Smooth muscle cell of the brain vasculature (primary cell): ENCODE measurements at regions not wholly inside any gene's neighbourhood (a gene's known extent, or its start where the extent isn't known, plus 50 kb on each side); places are given as distances from the start of the nearest gene placed in this dataset.

Source experiments
- DNase-seq: peaks from one replicate; pipeline ENCODE4 v3.0.0-alpha.2; 2012; ENCODE audit warnings: low read depth, low spot score

DNA sequence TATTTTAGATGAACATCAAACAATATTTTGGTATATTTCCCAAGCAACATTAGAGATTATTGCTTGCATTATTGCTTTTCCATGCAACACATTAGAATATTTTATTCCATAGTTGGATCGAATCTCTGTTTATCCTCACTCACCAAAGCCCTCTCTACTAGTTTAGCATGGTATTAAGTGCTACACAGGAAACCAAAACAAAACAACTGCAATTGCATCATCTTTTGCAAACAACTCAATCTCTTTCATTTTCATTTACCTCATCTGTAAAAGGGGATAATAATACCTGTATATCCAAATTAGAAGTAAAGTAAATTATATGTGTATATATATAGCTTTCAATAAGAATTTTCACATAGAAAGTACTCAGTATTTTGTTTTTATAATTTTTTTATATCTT, 147.8 kb upstream of the PCDH9 start:
- DNase-seq = no peak

DNA sequence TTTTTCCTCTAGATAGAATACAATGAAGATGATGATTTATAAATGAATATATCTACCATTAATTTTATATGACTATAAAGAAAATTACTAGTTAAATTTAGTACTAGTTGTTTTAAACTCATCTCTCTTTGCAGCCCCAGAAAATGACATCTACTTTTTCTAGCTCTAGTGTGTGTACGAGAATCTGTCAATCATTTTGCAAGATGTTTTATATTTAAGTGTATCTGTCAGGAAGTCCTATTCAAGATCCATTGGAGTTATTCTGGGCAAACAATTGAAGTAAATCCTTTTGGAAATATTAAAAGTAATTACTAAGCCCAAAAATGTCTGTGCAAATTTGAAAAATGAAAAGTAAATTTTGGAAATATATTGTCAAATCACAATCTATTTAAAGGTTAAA, 144.3 kb upstream of the PCDH9 start:
- DNase-seq = no peak

DNA sequence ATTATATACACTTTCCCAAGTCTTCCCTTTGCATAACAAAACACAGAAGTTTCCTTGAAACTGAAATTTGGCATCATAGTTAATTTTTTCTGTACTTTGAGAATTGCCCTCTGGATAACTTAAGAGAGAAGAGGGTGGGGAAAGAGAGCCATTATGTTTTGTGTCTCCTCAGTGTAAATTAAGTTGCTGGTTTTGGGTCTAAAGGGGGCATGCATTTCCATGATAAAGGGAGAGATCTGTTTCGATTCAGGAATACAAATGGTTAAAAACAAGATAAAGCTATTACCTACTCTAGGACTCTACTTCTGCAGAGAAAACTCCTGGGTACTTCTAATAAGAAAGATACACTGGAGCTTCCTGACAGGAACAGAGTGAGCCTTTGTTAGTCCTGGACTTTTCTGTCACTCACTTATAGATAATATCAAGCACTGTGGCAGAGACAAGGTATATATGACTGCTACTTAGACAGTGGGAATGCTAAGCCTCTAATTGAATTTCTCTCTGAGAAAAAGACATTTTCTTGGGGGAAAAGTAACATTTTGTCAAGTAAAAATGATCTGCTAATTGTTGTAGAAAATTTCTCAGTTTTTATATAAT, 142.8 kb upstream of the PCDH9 start:
- DNase-seq = no peak

DNA sequence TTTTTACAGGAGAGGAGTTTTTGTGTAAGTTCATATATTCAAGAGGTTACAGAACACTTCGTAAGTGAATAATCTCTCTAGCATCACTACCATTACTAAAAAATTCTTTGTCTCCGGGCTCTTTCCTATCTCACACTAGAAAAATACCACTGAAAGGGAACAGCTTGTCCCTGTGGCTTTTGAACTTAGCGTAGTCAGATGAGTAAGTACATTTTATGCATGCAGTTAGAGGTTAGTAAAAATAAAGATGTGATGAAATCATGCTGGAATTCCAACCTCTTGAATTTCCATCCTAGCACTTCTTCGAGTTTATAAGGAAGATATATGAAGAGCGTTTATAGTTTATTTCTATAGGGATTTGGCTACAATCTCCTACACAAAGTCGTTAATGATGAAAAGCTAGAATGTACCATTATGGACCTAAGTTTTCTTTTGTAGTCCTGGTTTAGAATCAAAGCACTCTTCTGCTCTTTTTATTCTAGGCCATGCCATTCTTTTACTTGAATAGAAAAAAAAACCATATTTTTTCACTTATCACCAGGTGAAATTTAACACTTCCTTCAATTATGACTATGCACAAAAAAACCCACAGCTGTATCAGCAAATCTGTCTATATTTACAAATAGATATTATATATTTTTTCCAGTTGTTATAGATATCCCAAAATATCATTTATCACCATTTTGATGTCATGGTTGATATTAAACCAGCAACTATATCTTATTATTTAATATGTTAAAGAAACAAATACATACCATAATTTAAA, 139.9 kb upstream of the PCDH9 start:
- DNase-seq = peak; percentile 56

DNA sequence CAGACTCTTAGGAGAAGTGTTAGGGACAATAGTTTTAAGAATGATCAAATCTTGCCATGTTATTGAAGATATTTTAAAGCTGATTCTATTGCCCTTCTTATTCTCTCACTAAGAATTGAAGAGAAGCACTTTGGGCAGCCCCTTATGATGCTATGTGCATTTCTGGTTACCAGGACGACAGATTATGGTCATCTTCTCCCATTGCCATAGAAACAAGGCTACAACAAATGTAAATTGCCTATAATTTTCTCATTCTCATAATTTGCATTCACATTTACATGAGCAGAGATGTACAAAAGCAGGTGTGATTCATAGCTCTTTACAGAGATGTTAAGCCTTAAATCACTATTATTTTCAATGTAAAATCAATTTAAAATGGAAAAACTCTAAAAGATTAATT, 137.3 kb upstream of the PCDH9 start:
- DNase-seq = no peak

DNA sequence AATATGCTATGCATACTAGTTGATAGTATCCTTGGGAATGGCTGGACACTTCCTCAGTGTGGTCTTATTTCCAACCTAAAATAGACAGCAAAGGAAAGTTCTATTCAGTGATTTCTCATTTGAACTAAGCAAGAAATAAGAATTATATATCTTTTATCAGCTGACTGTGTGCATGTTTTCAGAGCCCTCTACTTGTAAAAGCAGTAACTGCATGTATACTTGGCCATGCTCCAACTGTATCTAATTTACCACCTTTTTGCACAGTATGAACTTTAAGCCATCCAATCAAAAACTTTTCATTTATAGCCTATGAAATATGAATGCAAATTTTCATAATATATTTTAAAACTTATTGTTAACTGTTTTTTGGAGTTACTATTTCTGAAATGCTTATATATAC, 136.4 kb upstream of the PCDH9 start:
- DNase-seq = no peak

DNA sequence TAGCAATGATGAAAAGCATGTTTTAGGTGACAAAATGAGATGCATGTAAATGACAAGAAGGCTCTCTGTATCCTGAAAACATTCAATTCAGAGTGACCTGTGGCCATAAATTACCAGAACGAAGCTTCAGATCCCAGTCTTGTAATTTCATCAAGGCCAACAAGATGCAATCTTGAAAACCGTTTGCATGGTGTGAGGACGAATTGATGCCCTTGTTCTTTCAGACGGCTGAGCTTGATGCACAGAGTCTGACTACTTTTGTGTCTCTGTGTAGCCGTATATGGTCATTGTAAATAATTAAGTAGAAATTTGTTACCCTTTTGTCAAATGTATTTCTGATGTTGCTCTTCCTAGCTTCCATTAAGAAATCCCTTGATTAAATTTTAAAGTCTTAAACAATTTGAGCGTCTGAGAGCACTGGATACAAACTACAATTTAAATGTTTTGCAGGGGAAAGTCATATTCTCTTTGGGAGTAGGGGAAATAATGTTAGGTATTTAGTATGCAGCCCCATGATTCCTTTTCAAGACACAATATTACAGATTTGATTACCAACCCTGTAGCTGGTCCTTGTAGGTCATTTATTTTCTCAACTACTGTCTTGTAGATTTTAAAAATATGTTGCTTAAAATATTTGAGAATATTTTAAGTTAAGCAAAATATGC, 125.8 kb upstream of the PCDH9 start:
- DNase-seq = no peak

DNA sequence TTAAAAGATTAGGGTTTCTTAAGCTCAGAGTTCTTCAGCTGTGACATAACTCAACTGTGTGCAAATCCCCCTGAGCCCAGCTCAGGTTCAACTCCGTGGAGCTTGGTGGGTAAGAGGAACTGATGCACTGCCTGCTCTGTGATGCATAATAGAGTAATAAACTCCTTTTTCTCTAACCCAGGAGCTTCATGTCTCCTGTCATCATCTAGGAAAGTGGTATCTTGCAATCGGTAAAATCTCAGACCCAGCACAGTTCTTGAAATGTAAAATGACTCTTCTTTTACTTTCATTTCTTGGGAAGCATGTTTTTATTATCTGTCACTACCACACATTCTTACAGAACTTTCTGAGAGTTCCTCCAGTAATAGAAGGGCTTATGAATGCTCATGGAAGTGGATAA, 123.8 kb upstream of the PCDH9 start:
- peak; percentile 1 for DNase-seq

DNA sequence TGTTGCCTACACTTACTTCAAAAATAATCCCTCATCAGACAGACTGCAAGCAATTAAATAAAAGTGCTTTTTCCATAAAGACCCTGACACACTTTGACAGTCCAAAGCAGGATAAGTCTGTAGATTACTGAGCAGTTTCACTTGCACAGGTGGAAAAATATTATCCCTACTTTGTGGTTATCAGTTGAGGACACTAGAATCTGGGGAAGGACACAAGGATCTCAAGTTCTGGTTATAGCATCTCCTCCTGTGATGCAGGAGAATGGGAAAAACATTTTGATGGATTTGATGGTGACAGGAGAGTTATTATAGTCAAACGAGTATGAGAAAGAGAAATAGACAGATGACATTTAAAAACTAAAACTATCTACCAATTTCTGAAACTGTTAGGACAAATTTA, 122.9 kb upstream of the PCDH9 start:
- no peak for DNase-seq

DNA sequence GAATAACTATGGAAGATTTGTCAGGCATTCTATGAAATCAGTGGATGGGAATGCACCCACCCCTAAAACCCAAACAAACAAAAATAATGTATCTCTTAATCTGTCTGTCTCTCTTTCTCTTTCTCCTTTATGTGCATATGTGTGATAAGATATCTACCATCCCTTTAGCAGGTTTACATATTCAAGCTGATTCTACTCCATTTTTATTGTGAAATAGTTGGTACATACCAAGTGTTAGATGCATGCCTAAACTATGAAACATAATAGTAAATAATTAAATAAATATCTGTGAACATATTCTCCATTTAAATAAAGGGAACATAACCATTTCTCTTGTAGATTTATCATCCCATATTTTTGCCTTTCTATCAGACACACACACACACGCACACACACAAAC, 121.8 kb upstream of the PCDH9 start:
- DNase-seq = no peak

DNA sequence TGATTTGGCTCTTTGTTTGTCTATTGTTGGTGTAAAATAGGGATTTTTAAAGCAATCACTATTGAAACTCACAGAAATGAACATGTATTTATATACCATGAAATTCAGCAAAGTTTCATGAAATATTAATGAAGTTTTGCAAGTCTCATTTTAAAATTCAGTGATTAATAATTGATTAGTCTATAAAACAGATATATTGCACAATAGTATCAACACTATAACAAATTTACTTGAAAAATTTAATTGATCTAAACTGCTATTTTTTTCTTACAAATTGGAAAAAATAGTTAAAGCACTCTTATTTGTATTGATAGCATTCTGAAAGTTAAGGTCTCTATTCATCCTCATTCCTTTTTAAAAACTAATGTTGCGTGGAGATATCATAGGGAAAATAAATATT, 121.0 kb upstream of the PCDH9 start:
- DNase-seq = no peak

DNA sequence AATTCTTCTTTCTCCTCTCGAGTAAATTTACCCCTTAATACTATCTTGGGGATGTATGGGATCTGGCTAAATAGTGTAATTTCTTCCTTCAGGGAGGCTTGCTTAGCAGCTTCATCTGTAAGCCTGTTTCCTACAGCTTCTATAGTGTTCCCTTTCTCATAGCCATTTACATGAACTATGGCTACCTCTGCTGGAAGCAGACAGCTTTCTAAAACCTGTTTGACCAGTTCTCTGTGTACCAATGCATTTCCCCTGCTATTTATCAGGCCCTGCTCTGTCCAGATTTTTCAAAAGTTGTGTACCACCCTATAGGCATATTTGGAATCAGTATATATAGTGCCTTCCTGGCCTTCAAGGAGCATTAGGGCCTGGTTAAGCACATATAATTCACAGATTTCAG, 113.6 kb upstream of the PCDH9 start:
- no peak for DNase-seq

DNA sequence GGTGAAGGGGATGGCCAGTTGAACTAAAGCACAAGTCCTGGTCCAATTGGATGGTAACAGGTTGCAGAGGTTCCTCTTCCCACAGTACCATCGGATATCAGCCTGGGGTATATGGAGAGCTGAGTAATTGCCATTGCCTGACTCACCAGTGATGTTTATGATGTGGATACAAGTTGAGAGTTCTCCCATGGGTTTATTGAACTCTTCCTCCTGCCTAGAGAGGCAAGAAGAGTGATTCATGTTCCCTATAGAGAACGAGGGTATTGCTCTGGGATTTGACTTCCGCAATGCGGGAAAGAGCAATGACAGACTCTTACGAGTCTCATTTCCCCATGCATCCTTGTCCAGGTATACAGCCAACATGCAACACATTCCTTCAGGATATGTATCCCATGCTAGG, 111.3 kb upstream of the PCDH9 start:
- no peak for DNase-seq

DNA sequence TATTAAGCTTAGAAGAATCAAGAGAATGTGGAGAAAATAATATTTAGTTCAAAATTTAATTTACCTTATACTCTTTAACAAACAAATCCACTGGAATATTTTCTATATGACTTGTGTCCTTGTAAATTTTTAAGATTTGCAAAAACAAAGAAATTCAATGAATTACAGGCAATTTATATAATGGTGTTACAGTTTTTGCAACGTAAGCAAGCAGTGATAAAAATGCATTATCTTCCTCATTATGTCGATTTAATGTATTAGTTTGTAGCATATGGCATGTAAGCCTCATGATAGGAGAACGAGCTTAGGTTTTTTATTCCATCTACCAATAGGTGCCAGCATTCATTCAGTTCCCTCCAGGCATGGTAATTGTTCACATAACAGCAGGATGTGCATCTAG, 100.0 kb upstream of the PCDH9 start:
- no peak for DNase-seq

DNA sequence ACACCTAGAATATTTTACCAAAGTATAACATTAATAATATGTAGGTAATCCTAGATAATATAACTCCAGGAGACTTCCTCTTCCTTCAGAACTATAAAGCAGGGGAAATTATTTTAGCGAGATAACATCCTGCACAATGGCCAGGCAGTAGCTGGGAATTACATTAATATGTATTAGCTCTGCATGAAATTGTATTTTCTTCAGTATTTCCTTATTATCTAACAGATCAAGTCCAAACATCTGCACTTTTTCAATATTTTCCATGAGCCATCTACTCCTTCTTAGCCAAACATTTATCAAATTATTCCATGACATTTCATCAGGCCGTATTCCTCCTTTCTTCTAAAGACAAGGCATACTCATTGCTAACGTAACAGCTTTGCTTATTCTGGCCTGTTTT, 98.8 kb upstream of the PCDH9 start:
- no peak for DNase-seq

DNA sequence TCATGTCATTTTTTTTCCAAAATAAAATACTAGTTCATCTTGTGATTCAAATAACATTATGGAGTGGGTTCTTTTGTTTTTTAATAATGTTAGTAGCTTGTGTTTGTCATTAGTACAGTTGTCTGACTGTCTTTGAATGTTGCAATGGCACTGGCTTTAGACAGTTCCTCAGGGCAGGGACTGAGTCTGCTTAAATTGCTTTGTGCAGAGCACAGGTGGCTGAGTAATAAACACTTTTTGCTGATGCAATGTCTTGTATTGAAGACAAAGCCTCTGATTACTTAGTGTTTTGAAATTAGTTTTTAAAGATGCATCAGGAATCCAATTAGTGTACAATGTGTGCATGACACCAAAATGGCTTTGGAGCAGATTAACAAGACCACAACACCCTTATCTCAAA, 88.7 kb upstream of the PCDH9 start:
- no peak for DNase-seq

DNA sequence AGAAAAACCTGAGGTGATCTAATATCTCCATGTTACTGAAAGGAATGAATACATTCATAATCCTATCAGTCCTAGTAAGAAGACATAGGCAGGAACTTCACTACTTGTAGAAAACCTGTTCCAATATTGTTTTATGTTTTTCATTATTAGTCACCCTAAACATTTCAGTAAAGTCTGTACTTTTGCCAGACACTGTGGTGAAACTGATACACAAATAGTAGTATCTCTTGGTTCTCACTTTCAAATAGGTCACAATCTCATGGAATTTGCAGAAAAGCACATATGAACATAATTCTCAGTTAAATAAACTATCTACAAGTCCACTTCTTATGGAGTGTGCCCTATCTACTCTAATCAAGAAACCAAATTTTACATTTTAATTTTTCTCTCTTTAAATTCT, 88.3 kb upstream of the PCDH9 start:
- no peak for DNase-seq

DNA sequence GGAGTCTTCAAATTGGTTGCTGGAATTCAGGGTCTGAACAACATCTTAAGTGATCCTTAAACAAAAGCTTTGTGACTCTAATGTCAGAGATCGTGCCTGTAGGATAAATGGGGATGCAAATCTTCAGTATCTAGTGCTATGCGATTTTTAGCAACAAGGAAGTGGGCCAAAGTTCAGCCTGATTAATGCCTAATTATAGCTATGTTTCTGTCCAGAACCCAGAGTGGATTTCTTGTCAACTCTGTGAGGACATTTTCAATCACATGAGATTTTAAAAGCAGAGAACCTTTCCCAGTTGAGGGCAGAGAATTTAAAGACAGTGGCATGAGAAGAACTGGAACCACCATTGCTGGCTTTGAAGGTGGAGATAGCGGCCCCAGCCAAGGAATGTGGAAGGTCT, 84.3 kb upstream of the PCDH9 start:
- no peak for DNase-seq

DNA sequence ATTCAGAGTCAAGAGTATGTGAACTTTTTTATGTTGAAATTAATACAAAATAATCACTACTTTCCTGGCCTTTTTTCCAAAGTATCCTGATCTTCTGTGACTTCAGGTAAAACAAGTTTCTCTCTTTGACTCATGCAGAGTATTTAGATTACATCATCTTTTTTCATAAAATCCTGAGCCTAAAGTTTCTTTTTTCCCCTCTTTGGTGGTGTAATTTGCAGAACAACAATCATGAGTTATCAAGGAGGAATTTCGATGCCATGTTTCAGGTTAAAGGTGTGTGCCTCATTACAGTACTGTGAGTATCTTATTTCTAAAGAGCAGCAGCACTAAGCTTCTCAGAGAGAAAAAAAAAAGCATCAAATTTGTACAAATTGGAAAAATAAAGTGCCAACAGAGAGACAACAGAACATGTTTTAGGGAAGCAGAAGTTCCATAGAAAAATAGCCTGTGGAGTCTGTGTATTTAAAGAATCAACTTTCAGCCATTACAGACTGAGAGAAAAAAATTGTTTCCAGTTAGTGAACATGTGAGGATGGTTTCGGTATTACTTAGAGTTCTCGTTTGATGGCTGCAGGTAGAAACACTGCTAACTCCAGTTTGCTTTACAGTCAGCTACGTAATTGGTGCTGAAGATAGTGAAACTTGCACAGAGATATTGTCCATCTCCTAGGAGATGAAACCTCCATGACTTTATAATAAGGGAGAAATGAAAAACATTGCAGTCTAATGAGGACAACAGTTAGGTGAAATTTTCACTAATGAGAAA, 78.1 kb upstream of the PCDH9 start:
- DNase-seq = no peak

DNA sequence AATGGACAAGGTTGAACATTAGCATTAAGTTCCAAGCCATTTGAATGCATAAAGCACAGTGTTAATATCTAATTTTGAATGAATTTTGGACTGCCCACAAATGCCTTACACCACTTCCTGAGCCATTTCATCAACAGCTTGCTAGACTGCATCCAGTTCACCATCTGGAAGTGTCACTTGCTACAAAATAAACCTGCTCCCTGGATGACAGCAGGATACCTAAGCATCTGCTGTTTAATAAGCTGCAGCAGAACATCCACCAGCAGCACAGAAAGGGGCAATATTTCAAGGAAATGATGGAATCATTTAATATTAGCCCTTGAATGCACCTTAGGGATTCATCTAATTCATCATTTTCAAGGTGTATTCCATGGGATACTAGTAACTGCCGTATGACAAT, 76.6 kb upstream of the PCDH9 start:
- DNase-seq = no peak

DNA sequence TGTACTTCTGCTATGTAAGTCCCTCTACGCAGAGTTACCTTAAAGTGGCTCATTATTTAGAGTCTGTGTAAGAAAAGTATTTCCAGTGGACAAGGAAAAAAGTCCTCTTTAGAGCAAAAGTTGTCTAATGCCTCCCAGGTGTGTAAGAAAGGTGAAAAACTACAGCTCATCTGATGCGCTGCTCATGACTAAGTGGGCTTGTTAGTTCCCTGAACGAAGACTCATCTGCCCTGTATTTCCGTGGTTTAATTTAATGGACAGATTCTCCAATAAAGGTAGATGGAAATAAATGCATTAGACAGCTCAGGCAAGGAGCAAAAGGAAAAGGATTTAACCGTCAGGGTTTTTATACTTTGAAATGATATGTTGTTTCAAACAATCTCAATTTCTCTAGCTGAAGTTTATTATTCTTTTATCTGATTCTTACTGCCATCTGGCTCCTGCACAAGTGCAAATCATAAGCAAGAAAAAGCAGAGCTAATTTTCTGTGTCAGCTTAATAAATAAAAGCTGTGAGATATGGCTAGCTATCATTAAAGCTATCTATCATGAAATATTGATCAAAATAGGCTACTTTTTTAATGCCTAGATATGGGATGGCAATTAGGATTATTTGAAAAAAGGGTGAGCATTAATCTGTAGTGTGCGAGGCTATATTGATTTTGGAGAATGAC, 73.7 kb upstream of the PCDH9 start:
- DNase-seq = no peak

DNA sequence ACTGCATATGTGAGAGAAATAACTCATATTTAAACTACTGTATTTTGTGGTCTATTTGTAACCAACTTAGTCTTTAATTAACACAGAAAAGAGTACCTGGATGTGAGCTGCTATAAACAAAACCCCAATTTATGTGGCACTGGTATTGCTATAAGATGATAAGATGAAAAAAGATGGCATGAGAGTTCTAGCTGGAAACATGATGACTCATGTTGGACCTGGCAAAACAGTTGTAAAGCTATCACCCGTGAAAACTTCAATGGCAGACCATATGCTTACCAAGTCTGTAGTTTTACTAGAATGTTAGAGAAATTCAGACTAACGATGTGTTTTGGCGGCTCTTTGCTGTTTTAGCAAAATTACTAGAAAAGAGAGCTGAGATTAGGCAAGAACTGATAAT, 69.6 kb upstream of the PCDH9 start:
- DNase-seq = no peak
